ENCODE measurements at regions not wholly inside any gene's neighbourhood (a gene's known extent, or its start where the extent isn't known, plus 50 kb on each side); places are given as distances from the start of the nearest gene placed in this dataset.

DNA sequence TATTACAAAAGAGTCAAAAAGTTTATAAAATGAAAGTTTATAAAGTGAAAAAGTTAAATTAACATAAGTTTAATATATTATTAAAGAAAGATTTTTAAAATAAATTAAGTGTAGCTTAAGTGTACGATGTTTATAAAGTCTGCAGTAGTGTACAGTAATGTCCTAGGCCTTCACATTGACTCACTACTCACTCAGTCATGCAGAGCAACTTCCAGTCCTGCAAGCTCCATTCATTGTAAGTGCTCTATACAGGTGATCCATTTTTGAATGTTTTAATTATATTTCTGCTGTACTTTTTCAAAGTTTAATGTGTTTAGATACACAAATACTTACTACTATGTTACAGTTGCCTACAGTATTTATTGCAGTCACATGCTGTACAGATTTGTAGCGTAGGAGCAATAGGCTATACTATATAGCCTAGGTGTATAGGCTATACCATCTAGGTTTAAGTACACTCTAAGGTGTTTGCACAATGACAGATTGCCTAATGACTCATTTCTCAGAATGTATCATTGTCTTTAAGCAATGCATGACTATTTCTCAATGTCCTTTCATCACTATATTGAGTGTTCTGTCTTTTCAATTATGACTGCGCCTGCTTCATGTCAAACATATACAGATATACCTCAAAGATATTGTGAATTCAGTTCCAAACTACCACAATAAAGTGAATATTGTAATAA, 1110.3 kb upstream of the MAP3K7 start:
- Mint-ChIP-seq H3K4me1 (no peaks in the 10 kb centered on the region), H3K27ac (no peak overlapping the region), H3K4me3 (no peak overlapping the region), H3K9me3 (peaks cover 4% of the 10 kb centered on the region), H3K36me3 (no peaks in the 10 kb centered on the region), H3K27me3 (ENCODE audit: low read depth) (peaks cover 3% of the 10 kb centered on the region)
- no peak for DNase-seq (ENCODE audit: low spot score in 2 of 2, unreplicated experiment in 2 of 2)
- TF ChIP-seq, protein P1, sequence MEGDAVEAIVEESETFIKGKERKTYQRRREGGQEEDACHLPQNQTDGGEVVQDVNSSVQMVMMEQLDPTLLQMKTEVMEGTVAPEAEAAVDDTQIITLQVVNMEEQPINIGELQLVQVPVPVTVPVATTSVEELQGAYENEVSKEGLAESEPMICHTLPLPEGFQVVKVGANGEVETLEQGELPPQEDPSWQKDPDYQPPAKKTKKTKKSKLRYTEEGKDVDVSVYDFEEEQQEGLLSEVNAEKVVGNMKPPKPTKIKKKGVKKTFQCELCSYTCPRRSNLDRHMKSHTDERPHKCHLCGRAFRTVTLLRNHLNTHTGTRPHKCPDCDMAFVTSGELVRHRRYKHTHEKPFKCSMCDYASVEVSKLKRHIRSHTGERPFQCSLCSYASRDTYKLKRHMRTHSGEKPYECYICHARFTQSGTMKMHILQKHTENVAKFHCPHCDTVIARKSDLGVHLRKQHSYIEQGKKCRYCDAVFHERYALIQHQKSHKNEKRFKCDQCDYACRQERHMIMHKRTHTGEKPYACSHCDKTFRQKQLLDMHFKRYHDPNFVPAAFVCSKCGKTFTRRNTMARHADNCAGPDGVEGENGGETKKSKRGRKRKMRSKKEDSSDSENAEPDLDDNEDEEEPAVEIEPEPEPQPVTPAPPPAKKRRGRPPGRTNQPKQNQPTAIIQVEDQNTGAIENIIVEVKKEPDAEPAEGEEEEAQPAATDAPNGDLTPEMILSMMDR (IDR thresholded peaks at IDR 0.05; ENCODE audit: unreplicated experiment), result no peak

DNA sequence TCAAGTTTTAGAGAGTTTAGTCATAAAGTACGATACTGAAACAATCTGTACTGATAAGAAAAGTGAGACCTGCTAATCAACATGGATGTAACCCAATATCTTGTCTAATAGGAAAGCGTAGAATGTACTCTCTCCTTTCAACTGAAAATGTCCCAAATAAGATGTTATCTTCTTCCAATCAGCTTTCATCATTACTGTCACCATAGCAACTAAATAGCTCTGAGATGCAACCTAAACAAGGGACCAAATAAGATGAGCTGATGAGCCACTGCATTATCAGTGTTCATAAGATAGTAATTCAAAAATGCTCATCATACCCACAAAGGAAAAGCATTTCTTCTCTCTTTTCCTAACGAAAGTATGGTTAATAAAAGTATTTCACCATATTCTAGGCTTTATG, 1108.3 kb upstream of the MAP3K7 start:
- Mint-ChIP-seq H3K27me3 (ENCODE audit: low read depth) (peaks cover 3% of the 10 kb centered on the region), H3K4me1 (no peaks in the 10 kb centered on the region), H3K4me3 (no peak overlapping the region), H3K27ac (no peak overlapping the region), H3K9me3 (no peaks in the 10 kb centered on the region), H3K36me3 (no peaks in the 10 kb centered on the region)
- DNase-seq (ENCODE audit: low spot score in 2 of 2, unreplicated experiment in 2 of 2), result no peak
- TF ChIP-seq, protein P1 (IDR thresholded peaks at IDR 0.05; ENCODE audit: unreplicated experiment), result no peak

DNA sequence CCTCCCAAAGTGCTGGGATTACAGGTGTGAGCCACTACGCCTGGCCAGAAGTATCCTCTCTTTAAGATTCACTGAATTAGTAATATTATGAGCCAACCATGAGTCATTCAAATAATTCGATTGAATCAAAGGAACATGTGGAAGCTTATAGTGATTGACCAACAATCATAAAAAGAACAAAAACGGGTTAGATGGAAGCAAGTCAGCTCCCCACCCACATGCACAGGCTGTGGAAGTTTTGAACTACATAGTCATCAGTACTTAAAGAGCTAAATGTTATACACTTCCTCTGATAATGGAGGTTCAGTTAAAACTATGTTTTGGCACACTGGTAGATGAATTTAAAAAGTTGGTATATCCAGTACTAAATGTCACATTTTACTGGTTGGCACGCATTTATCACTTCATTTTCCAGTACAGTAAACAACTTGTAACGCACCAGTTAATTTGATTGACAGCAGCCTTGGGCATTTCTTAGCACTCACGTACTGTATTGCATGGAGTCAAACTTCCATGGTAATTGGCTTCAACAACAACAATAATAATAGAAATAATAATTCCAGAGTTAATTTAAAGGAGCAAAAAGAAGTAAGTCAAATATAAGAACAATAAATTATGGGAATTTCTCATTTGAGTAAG, 1107.3 kb upstream of the MAP3K7 start:
- Mint-ChIP-seq H3K36me3 (no peaks in the 10 kb centered on the region), H3K4me1 (no peaks in the 10 kb centered on the region), H3K4me3 (no peak overlapping the region), H3K27me3 (ENCODE audit: low read depth) (peaks cover 3% of the 10 kb centered on the region), H3K9me3 (no peaks in the 10 kb centered on the region), H3K27ac (no peak overlapping the region)
- DNase-seq (ENCODE audit: low spot score in 2 of 2, unreplicated experiment in 2 of 2), result no peak
- TF ChIP-seq, protein P1 (IDR thresholded peaks at IDR 0.05; ENCODE audit: unreplicated experiment), result no peak

DNA sequence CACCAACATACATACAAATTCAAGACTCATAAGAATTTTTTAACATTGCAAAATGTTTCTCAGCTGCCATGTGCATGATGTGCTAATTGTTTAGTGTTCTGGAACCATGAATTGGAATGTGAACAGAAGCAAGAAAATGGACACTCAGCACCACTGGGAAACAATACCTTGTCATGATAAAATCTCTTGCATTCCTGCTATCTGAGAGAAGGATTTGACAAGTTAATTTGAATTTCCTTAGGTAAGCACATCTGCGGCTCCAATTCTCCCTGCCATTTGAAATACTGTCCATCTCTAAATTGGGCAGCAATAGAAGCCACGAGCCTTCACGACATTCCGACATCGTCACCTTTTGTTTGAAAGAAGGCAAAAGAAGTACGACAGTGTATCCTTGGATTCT, 1104.6 kb upstream of the MAP3K7 start:
- DNase-seq (ENCODE audit: low spot score in 2 of 2, unreplicated experiment in 2 of 2), result no peak
- H3K27ac Mint-ChIP-seq, result no peak overlapping the region
- H3K4me3 Mint-ChIP-seq, result no peak overlapping the region
- no peaks in the 10 kb centered on the region for H3K36me3 Mint-ChIP-seq
- TF ChIP-seq, protein P1 (IDR thresholded peaks at IDR 0.05; ENCODE audit: unreplicated experiment), result no peak
- H3K27me3 Mint-ChIP-seq (ENCODE audit: low read depth), result peaks cover 3% of the 10 kb centered on the region
- no peaks in the 10 kb centered on the region for H3K9me3 Mint-ChIP-seq
- H3K4me1 Mint-ChIP-seq, result no peaks in the 10 kb centered on the region

DNA sequence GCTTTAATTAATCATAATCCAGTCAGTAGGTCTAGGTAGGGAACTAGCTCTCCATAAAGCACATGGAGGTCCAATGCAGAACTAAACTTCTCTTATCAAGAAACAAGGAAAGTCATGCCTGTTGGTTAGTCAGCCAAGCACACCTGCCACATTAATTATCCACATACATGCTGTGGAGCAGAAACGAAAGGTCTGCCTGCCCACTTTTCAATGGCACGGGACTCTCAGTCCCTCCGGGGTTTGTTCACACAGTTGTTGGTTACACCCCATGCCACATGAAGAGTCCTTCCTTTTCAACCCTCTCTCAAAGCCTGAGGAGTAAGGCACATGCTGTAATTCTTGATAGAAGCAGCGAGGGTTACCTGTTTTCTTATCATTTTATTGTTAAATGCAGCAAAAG, 1096.4 kb upstream of the MAP3K7 start:
- H3K9me3 Mint-ChIP-seq, result no peaks in the 10 kb centered on the region
- TF ChIP-seq, protein P1 (IDR thresholded peaks at IDR 0.05; ENCODE audit: unreplicated experiment), result no peak
- H3K36me3 Mint-ChIP-seq, result no peaks in the 10 kb centered on the region
- DNase-seq (ENCODE audit: low spot score in 2 of 2, unreplicated experiment in 2 of 2), result no peak
- peaks cover 7% of the 10 kb centered on the region for H3K4me1 Mint-ChIP-seq
- H3K4me3 Mint-ChIP-seq, result no peak overlapping the region
- peaks cover 11% of the 10 kb centered on the region for H3K27me3 Mint-ChIP-seq (ENCODE audit: low read depth)
- no peak overlapping the region for H3K27ac Mint-ChIP-seq
